Endothelial cell of umbilical vein (primary cell): ENCODE measurements at regions not wholly inside any gene's neighbourhood (a gene's known extent, or its start where the extent isn't known, plus 50 kb on each side); places are given as distances from the start of the nearest gene placed in this dataset.

Experiments used
- BruUV-seq: library from RNA; stranded (reverse); fragments of 400-500 nt; replicated peaks from 2 replicates; lab custom pipeline; 2021; lab: Mats Ljungman, UMichigan
- CTCF ChIA-PET: fragments of 300-600, 350-600 bp; sonication (Branson Sonifier 250); formaldehyde crosslinking; loops from one replicate; lab custom pipeline; 2021; ENCODE audit warnings: antibody characterized with exemption, inconsistent platforms; lab: Charles Lee
- POLR2A ChIA-PET: fragments of 300-600, 350-600 bp; sonication (Branson Sonifier 250); formaldehyde crosslinking; loops from one replicate; lab custom pipeline; 2021; ENCODE audit warnings: antibody characterized with exemption, inconsistent platforms; lab: Charles Lee
- DNase-seq: peaks from one replicate; pipeline ENCODE4 v3.0.0-alpha.2; 2011; ENCODE audit warnings: low read depth, low spot score
- FAIRE-seq: peaks from 2 replicates; lab custom pipeline; 2011; peaks lifted over from hg19 to GRCh38; lab: Jason Lieb, UNC
- H2AFZ ChIP-seq: 2 replicates; pipeline ENCODE4 v1.6.0; 2012; ENCODE audit warnings: low read depth, low read length, control low read depth, inconsistent platforms
- H3K27ac ChIP-seq: 2 replicates; pipeline ENCODE4 v1.5.1; 2011; ENCODE audit warnings: low read depth, mild to moderate bottlenecking, control low read depth, low read length, moderate library complexity; ENCODE audit not compliant: insufficient read depth
- H3K27me3 ChIP-seq, 2 experiments: 2 replicates each; pipeline versions ENCODE4 v1.6.0 to v1.6.1; 2011; ENCODE audit warnings: low read length in 2 of 2, mixed read lengths in 1 of 2; ENCODE audit not compliant: control insufficient read depth in 2 of 2, insufficient read depth in 2 of 2
- H3K36me3 ChIP-seq, 2 experiments: 2 replicates in 1 of 2; 3 replicates in 1 of 2; pipeline ENCODE4 v1.5.1; 2011; ENCODE audit warnings: low read length in 2 of 2, mild to moderate bottlenecking in 1 of 2, moderate library complexity in 1 of 2; ENCODE audit not compliant: control insufficient read depth in 2 of 2, insufficient read depth in 2 of 2; ENCODE audit errors: extremely low read depth in 1 of 2
- H3K4me1 ChIP-seq: 3 replicates; pipeline ENCODE4 v1.5.1; 2011; ENCODE audit warnings: mild to moderate bottlenecking, low read length; ENCODE audit not compliant: control insufficient read depth, insufficient read depth; ENCODE audit errors: extremely low read depth
- H3K4me2 ChIP-seq: 2 replicates; pipeline ENCODE4 v1.6.1; 2011; ENCODE audit warnings: low read length, control low read depth, mixed read lengths; ENCODE audit not compliant: insufficient read depth
- H3K4me3 ChIP-seq, 3 experiments: fragments of 200-600 bp in 1 of 3; sonication (generic), shearing (Covaris generic) in 1 of 3; replicated peaks in 1 of 3; 2 replicates each; pipeline ENCODE4 v1.5.1; 2011 to 2016; ENCODE audit warnings: control low read depth in 3 of 3, low read length in 3 of 3, mild to moderate bottlenecking in 2 of 3, inconsistent platforms in 1 of 3, low read depth in 1 of 3, moderate library complexity in 1 of 3; ENCODE audit not compliant: insufficient read depth in 1 of 3
- H3K79me2 ChIP-seq: 2 replicates; pipeline ENCODE4 v1.6.0; 2012; ENCODE audit warnings: low read length, inconsistent platforms; ENCODE audit not compliant: control insufficient read depth, insufficient read depth
- H3K9ac ChIP-seq: replicated peaks from 2 replicates; pipeline ENCODE3; 2011; ENCODE audit warnings: low read length, control low read depth; ENCODE audit not compliant: insufficient read depth; ENCODE audit errors: extremely low read depth
- H3K9me1 ChIP-seq: replicated peaks from 3 replicates; pipeline ENCODE4 v1.6.0; 2011; ENCODE audit warnings: mild to moderate bottlenecking, low read length; ENCODE audit not compliant: control insufficient read depth, insufficient read depth; ENCODE audit errors: extremely low read depth
- H3K9me3 ChIP-seq: replicated peaks from 2 replicates; pipeline ENCODE4 v1.5.1; 2012; ENCODE audit warnings: low read length, inconsistent platforms; ENCODE audit not compliant: control insufficient read depth, insufficient read depth
- H4K20me1 ChIP-seq: replicated peaks from 2 replicates; pipeline ENCODE3; 2011; ENCODE audit warnings: mild to moderate bottlenecking, low read length; ENCODE audit not compliant: control insufficient read depth, insufficient read depth; ENCODE audit errors: extremely low read depth
- EZH2 ChIP-seq: IDR thresholded peaks from 2 replicates; pipeline ENCODE4 v1.6.1; 2012; ENCODE audit warnings: borderline replicate concordance, low read depth, mild to moderate bottlenecking, moderate library complexity, low read length, inconsistent platforms; ENCODE audit not compliant: severe bottlenecking
- FOS ChIP-seq: IDR thresholded peaks from 2 replicates; pipeline ENCODE4 v1.6.1; 2011; ENCODE audit warnings: mild to moderate bottlenecking, low read length, moderate library complexity, borderline replicate concordance; ENCODE audit not compliant: insufficient read depth
- GATA2 ChIP-seq: IDR thresholded peaks from 2 replicates; pipeline ENCODE4 v1.7.0; 2011; ENCODE audit warnings: low read depth, mild to moderate bottlenecking, moderate library complexity, mixed read lengths, low read length; ENCODE audit not compliant: insufficient read length, insufficient read depth
- JUN ChIP-seq: IDR thresholded peaks from 2 replicates; pipeline ENCODE4 v1.6.1; 2011; ENCODE audit warnings: borderline replicate concordance, low read depth; ENCODE audit not compliant: insufficient read length, insufficient read depth
- MYC ChIP-seq: IDR thresholded peaks from one replicate; pipeline ENCODE4 v1.6.1; 2011; ENCODE audit warnings: mild to moderate bottlenecking, low read depth, low read length
- POLR2A ChIP-seq: IDR thresholded peaks from 2 replicates; pipeline ENCODE4 v1.6.1; 2012; ENCODE audit warnings: low read depth, mild to moderate bottlenecking, control low read depth, low read length
- POLR2AphosphoS5 ChIP-seq: IDR thresholded peaks from 2 replicates; pipeline ENCODE4 v1.6.1; 2012; ENCODE audit warnings: low read depth, mild to moderate bottlenecking, control low read depth, low read length, moderate library complexity; ENCODE audit not compliant: insufficient read depth
- dilution Hi-C: fragments of 300-500 bp; cut with MboI; formaldehyde crosslinking; loops from one replicate; pipeline ENCODE4 v1.15.0; 2019; ENCODE audit warnings: low sequenced_read_pairs; ENCODE audit not compliant: extremely low pct_ligation_motif_present
- intact Hi-C: fragments of 100-400 bp; cut with micrococcal nuclease; formaldehyde crosslinking; loops from one replicate; pipeline ENCODE4 v1.10.0; 2022
- TF ChIP-seq, protein P1 (sequence below): IDR thresholded peaks from 2 replicates; pipeline ENCODE4 v1.6.1; 2011; ENCODE audit not compliant: insufficient read depth, insufficient read length
- TF ChIP-seq, protein P2 (sequence below), 2 donors: IDR thresholded peaks; 1 replicate in 1 of 2; 2 replicates in 1 of 2; pipeline ENCODE4 v1.5.1; 2011; ENCODE audit warnings: low read length in 2 of 2, mild to moderate bottlenecking in 2 of 2, moderate library complexity in 2 of 2, control low read depth in 1 of 2, inconsistent platforms in 1 of 2, low read depth in 1 of 2; ENCODE audit not compliant: insufficient read depth in 1 of 2; ENCODE audit errors: extremely low read depth in 1 of 2

DNA sequence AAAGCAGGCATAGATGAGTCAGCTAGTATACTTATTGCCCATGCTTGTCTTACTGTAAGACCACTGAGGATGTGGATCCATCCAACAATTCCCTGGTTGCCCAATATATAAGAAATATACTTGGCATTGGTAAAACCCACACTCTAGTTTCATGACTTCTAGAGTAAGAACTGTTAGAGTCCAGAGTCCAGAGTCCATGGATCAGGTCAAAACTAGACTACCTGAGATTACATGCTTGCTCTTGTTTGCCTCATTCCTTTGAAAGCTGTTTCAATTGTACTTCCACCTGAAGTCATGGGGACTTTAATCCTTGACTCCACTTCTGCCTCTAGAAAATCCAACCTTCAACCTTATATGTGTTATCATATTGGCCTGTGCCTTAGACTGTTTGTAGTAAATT lies 707.6 kb upstream of the FAM98A start:
- H3K4me3 ChIP-seq, result no peak overlapping the region
- no peaks in the 10 kb centered on the region for H4K20me1 ChIP-seq
- no peaks in the 10 kb centered on the region for H3K79me2 ChIP-seq
- no peaks in the 10 kb centered on the region for H3K27me3 ChIP-seq
- TF ChIP-seq POLR2A, result no peak
- TF ChIP-seq, protein P1, sequence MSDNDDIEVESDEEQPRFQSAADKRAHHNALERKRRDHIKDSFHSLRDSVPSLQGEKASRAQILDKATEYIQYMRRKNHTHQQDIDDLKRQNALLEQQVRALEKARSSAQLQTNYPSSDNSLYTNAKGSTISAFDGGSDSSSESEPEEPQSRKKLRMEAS, result no peak
- TF ChIP-seq MYC, result no peak
- no peak for TF ChIP-seq POLR2AphosphoS5
- no peak for TF ChIP-seq GATA2
- no peaks in the 10 kb centered on the region for H3K4me1 ChIP-seq
- no peak overlapping the region for H3K9ac ChIP-seq
- H3K36me3 ChIP-seq, result no peaks in the 10 kb centered on the region
- no peak overlapping the region for H2AFZ ChIP-seq
- H3K4me2 ChIP-seq, result no peak overlapping the region
- ChIA-PET POLR2A (no interaction called here), CTCF (no interaction called here)
- FAIRE-seq, result no peak
- no TSS peak for BruUV-seq
- no peaks in the 10 kb centered on the region for H3K9me3 ChIP-seq
- dilution Hi-C loops, result no loop called here
- no peak for DNase-seq
- H3K27ac ChIP-seq, result no peak overlapping the region
- no peaks in the 10 kb centered on the region for H3K9me1 ChIP-seq
- intact Hi-C loops, result no loop called here

DNA sequence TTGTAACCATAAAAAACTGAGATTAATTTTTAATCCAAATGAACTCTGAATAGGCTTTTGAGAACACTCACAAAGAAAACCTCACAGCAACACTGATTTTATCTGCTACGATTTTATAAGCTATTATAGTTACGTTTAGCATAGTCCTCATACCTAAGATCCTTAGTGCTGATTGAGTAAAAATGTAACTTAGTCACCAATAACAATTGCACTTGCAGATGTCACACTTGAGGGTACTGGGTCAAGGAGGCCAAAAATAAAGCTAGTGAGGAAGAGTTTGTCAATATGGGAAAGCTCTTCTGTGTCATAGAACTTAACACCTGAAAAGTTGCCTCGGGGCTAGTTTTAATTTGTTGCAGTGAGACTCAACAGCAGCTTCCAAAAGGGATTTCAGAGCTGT lies 706.5 kb upstream of the FAM98A start:
- no TSS peak for BruUV-seq
- no peak for TF ChIP-seq GATA2
- TF ChIP-seq, protein P1, result no peak
- no peak for TF ChIP-seq POLR2A
- TF ChIP-seq FOS, result no peak
- TF ChIP-seq, protein P2, sequence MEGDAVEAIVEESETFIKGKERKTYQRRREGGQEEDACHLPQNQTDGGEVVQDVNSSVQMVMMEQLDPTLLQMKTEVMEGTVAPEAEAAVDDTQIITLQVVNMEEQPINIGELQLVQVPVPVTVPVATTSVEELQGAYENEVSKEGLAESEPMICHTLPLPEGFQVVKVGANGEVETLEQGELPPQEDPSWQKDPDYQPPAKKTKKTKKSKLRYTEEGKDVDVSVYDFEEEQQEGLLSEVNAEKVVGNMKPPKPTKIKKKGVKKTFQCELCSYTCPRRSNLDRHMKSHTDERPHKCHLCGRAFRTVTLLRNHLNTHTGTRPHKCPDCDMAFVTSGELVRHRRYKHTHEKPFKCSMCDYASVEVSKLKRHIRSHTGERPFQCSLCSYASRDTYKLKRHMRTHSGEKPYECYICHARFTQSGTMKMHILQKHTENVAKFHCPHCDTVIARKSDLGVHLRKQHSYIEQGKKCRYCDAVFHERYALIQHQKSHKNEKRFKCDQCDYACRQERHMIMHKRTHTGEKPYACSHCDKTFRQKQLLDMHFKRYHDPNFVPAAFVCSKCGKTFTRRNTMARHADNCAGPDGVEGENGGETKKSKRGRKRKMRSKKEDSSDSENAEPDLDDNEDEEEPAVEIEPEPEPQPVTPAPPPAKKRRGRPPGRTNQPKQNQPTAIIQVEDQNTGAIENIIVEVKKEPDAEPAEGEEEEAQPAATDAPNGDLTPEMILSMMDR (IDR thresholded peaks at IDR 0.05; ENCODE audit: extremely low read depth in 1 of 2, insufficient read depth in 1 of 2, low read depth in 1 of 2, low read length in 2 of 2), result no peak
- no peak for TF ChIP-seq POLR2AphosphoS5
- TF ChIP-seq MYC, result no peak
- TF ChIP-seq JUN, result no peak
- no peak for TF ChIP-seq EZH2
- no peaks in the 10 kb centered on the region for H4K20me1 ChIP-seq
- H3K36me3 ChIP-seq, result no peaks in the 10 kb centered on the region
- no peaks in the 10 kb centered on the region for H3K79me2 ChIP-seq
- DNase-seq (no peak), FAIRE-seq (no peak)
- no peak overlapping the region for H3K4me3 ChIP-seq
- H2AFZ ChIP-seq, result no peak overlapping the region
- intact Hi-C loops (no loop called here), dilution Hi-C loops (no loop called here)
- no peak overlapping the region for H3K9ac ChIP-seq
- H3K4me2 ChIP-seq, result no peak overlapping the region
- H3K27ac ChIP-seq, result no peak overlapping the region
- H3K27me3 ChIP-seq, result no peaks in the 10 kb centered on the region
- ChIA-PET POLR2A (no interaction called here), CTCF (no interaction called here)
- no peaks in the 10 kb centered on the region for H3K9me1 ChIP-seq
- H3K4me1 ChIP-seq, result no peaks in the 10 kb centered on the region
- no peaks in the 10 kb centered on the region for H3K9me3 ChIP-seq
